Colonic mucosa (tissue), 4 donors: ENCODE measurements at regions not wholly inside any gene's neighbourhood (a gene's known extent, or its start where the extent isn't known, plus 50 kb on each side); places are given as distances from the start of the nearest gene placed in this dataset.

ENCODE experiments used
- DNase-seq: peaks from one replicate; pipeline ENCODE4 v3.0.0-alpha.2; 2020
- H3K27ac ChIP-seq: fragments of 200-600 bp; one replicate; pipeline ENCODE4 v1.8.0; 2021
- H3K27me3 ChIP-seq: fragments of 200-600 bp; one replicate; pipeline ENCODE4 v1.8.0; 2021
- H3K36me3 ChIP-seq: fragments of 200-600 bp; one replicate; pipeline ENCODE4 v1.8.0; 2021
- H3K4me1 ChIP-seq: fragments of 200-600 bp; one replicate; pipeline ENCODE4 v1.8.0; 2021; ENCODE audit warnings: mild to moderate bottlenecking
- H3K4me3 ChIP-seq: fragments of 200-600 bp; one replicate; pipeline ENCODE4 v1.8.0; 2021
- H3K9ac ChIP-seq, 2 donors: one replicate each; pipeline ENCODE4 v1.7.0; 2013; ENCODE audit warnings: control low read depth in 2 of 2, low read depth in 2 of 2, low read length in 2 of 2
- H3K9me3 ChIP-seq: fragments of 200-600 bp; one replicate; pipeline ENCODE4 v1.8.0; 2021
- CTCF ChIP-seq: fragments of 200-600 bp; IDR thresholded peaks from one replicate; pipeline ENCODE4 v1.8.0; 2022; ENCODE audit warnings: antibody characterized with exemption, mild to moderate bottlenecking
- intact Hi-C: fragments of 100-400 bp; cut with DNase I; formaldehyde crosslinking; loops from one replicate; pipeline ENCODE4 v1.14.1; 2022
- donor health status: healthy.
- donor health status: DM: no; HTN: no; CAD: no.
- donor health status: DM: no; HTN: no; CAD: no.

- DNase-seq: no peak
- intact Hi-C loops: no loop called here
Observed at GRCh38 chr1:95518310-95518709, 284.3 kb downstream of the RWDD3 start.

GRCh38 chr1:95520390-95520789, 286.4 kb downstream of the RWDD3 start:
- Histone ChIP-seq H3K27me3 (no peaks in the 10 kb centered on the region), H3K27ac (no peak overlapping the region), H3K4me3 (no peak overlapping the region), H3K9ac (no peak overlapping the region), H3K36me3 (no peaks in the 10 kb centered on the region), H3K4me1 (no peaks in the 10 kb centered on the region), H3K9me3 (no peaks in the 10 kb centered on the region)
- TF ChIP-seq CTCF: no peak
- intact Hi-C loops: no loop called here
- DNase-seq: no peak

More at GRCh38 chr1:95518310-95518709, 284.3 kb downstream of the RWDD3 start:
- Histone ChIP-seq H3K9ac (no peak overlapping the region), H3K4me3 (no peak overlapping the region), H3K27me3 (no peaks in the 10 kb centered on the region), H3K27ac (no peak overlapping the region), H3K36me3 (no peaks in the 10 kb centered on the region), H3K4me1 (no peaks in the 10 kb centered on the region), H3K9me3 (no peaks in the 10 kb centered on the region)
- no peak for TF ChIP-seq CTCF

- Histone ChIP-seq H3K27ac (no peak overlapping the region), H3K9me3 (no peaks in the 10 kb centered on the region), H3K4me1 (no peaks in the 10 kb centered on the region), H3K36me3 (no peaks in the 10 kb centered on the region), H3K27me3 (no peaks in the 10 kb centered on the region), H3K9ac (no peak overlapping the region), H3K4me3 (no peak overlapping the region)
- intact Hi-C loops: no loop called here
- TF ChIP-seq CTCF: no peak
- no peak for DNase-seq
Observed at GRCh38 chr1:95532335-95532734, 298.3 kb downstream of the RWDD3 start.

GRCh38 chr1:95534985-95535384, 301.0 kb downstream of the RWDD3 start:
- no peak for DNase-seq
- intact Hi-C loops: no loop called here
- no peak for TF ChIP-seq CTCF
- no peak overlapping the region for H3K4me3 ChIP-seq
- H3K27me3 ChIP-seq: no peaks in the 10 kb centered on the region
- no peak overlapping the region for H3K27ac ChIP-seq
- no peaks in the 10 kb centered on the region for H3K9me3 ChIP-seq
- no peaks in the 10 kb centered on the region for H3K36me3 ChIP-seq
- H3K9ac ChIP-seq: no peak overlapping the region
- no peaks in the 10 kb centered on the region for H3K4me1 ChIP-seq

GRCh38 chr1:95535614-95536013, 301.6 kb downstream of the RWDD3 start:
- Histone ChIP-seq H3K9me3 (no peaks in the 10 kb centered on the region), H3K4me3 (no peak overlapping the region), H3K27me3 (no peaks in the 10 kb centered on the region), H3K9ac (no peak overlapping the region), H3K27ac (no peak overlapping the region), H3K36me3 (no peaks in the 10 kb centered on the region), H3K4me1 (no peaks in the 10 kb centered on the region)
- TF ChIP-seq CTCF: no peak
- intact Hi-C loops: no loop called here
- DNase-seq: no peak

GRCh38 chr1:95536501-95536900, 302.5 kb downstream of the RWDD3 start:
- no peak for DNase-seq
- H3K4me3 ChIP-seq: no peak overlapping the region
- H3K4me1 ChIP-seq: no peaks in the 10 kb centered on the region
- no peak overlapping the region for H3K27ac ChIP-seq
- H3K9ac ChIP-seq: no peak overlapping the region
- intact Hi-C loops: no loop called here
- H3K27me3 ChIP-seq: no peaks in the 10 kb centered on the region
- no peaks in the 10 kb centered on the region for H3K36me3 ChIP-seq
- no peak for TF ChIP-seq CTCF
- no peaks in the 10 kb centered on the region for H3K9me3 ChIP-seq
